Uterus (tissue), 3 donors: ENCODE measurements at regions not wholly inside any gene's neighbourhood (a gene's known extent, or its start where the extent isn't known, plus 50 kb on each side); places are given as distances from the start of the nearest gene placed in this dataset.

Experiments
- DNase-seq, 2 donors: peaks; one replicate each; pipeline ENCODE4 v3.0.0-alpha.2; 2019 to 2020
- H3K27ac ChIP-seq, 2 donors: fragments of 200-600 bp; sonication (generic); 1 replicate in 1 of 2; 2 replicates in 1 of 2; pipeline ENCODE4 v1.5.1; 2016 to 2018
- H3K27me3 ChIP-seq, 2 donors: fragments of 200-600 bp; sonication (generic); one replicate each; pipeline ENCODE4 v1.5.1; 2018 to 2019; ENCODE audit warnings: control low read depth in 1 of 2
- H3K36me3 ChIP-seq, 2 donors: fragments of 200-600 bp; sonication (generic); one replicate each; pipeline ENCODE4 v1.5.1; 2019; ENCODE audit warnings: control low read depth in 1 of 2
- H3K4me1 ChIP-seq, 2 donors: fragments of 200-600 bp; sonication (generic); one replicate each; pipeline ENCODE4 v1.5.1; 2018 to 2019; ENCODE audit warnings: control low read depth in 1 of 2
- H3K4me3 ChIP-seq, 2 donors: fragments of 200-600 bp; sonication (generic); 1 replicate in 1 of 2; 2 replicates in 1 of 2; pipeline ENCODE4 v1.5.1; 2018 to 2019; ENCODE audit warnings: mild to moderate bottlenecking in 1 of 2
- H3K9me3 ChIP-seq, 2 donors: fragments of 200-600 bp; sonication (generic); one replicate each; pipeline ENCODE4 v1.5.1; 2019; ENCODE audit warnings: control low read depth in 1 of 2
- CTCF ChIP-seq, 4 experiments: fragments of 200-600 bp in 2 of 4; fragments of 450-650 bp in 2 of 4; sonication (generic) in 2 of 4; IDR thresholded peaks; one replicate each; pipeline ENCODE4 v1.5.1; 2016 to 2019; ENCODE audit warnings: antibody characterized with exemption in 4 of 4, mild to moderate bottlenecking in 2 of 4, moderate library complexity in 1 of 4
- POLR2A ChIP-seq, 2 donors: fragments of 450-650 bp; IDR thresholded peaks; one replicate each; pipeline ENCODE4 v1.6.1; 2016; ENCODE audit warnings: antibody characterized with exemption in 2 of 2, mild to moderate bottlenecking in 1 of 2, moderate library complexity in 1 of 2
- intact Hi-C: fragments of 100-400 bp; cut with DNase I; formaldehyde crosslinking; loops from one replicate; pipeline ENCODE4 v1.15.1; 2023; ENCODE audit warnings: low total_unique reads
- donor health status: DM: yes; HTN: yes; CAD: no.

GRCh38 chr11:116641561-116642045, 131.2 kb downstream of the BUD13 start:
- intact Hi-C loops: no loop called here
- Histone ChIP-seq H3K36me3 (no peaks in the 10 kb centered on the region), H3K4me3 (no peak overlapping the region), H3K27me3 (no peaks in the 10 kb centered on the region), H3K4me1 (no peaks in the 10 kb centered on the region), H3K9me3 (no peaks in the 10 kb centered on the region), H3K27ac (no peak overlapping the region)
- DNase-seq: peak in 1 of 2 donors; percentile 34
- TF ChIP-seq CTCF (IDR thresholded peaks at IDR 0.05): peak; percentile 54 to 65 (median 62)
- no peak for TF ChIP-seq POLR2A (IDR thresholded peaks at IDR 0.05)

- H3K27me3 ChIP-seq: no peaks in the 10 kb centered on the region
- intact Hi-C loops: no loop called here
- H3K27ac ChIP-seq: no peak overlapping the region
- no peaks in the 10 kb centered on the region for H3K9me3 ChIP-seq
- H3K4me3 ChIP-seq: no peak overlapping the region
- no peak for TF ChIP-seq CTCF (IDR thresholded peaks at IDR 0.05)
- no peak for TF ChIP-seq POLR2A (IDR thresholded peaks at IDR 0.05)
- no peak for DNase-seq
- H3K36me3 ChIP-seq: no peaks in the 10 kb centered on the region
- no peaks in the 10 kb centered on the region for H3K4me1 ChIP-seq
Observed at GRCh38 chr11:116640641-116641402, 132.0 kb downstream of the BUD13 start.

GRCh38 chr11:116638463-116638862, 134.3 kb downstream of the BUD13 start:
- Histone ChIP-seq H3K9me3 (no peaks in the 10 kb centered on the region), H3K4me3 (no peak overlapping the region), H3K27ac (no peak overlapping the region), H3K36me3 (no peaks in the 10 kb centered on the region), H3K4me1 (no peaks in the 10 kb centered on the region), H3K27me3 (no peaks in the 10 kb centered on the region)
- intact Hi-C loops: no loop called here
- no peak for TF ChIP-seq CTCF (IDR thresholded peaks at IDR 0.05)
- no peak for TF ChIP-seq POLR2A (IDR thresholded peaks at IDR 0.05)
- no peak for DNase-seq

- DNase-seq: no peak
- H3K4me1 ChIP-seq: no peaks in the 10 kb centered on the region
- H3K4me3 ChIP-seq: no peak overlapping the region
- no peaks in the 10 kb centered on the region for H3K36me3 ChIP-seq
- no peaks in the 10 kb centered on the region for H3K9me3 ChIP-seq
- no peaks in the 10 kb centered on the region for H3K27me3 ChIP-seq
- TF ChIP-seq POLR2A (IDR thresholded peaks at IDR 0.05) (no peak), CTCF (IDR thresholded peaks at IDR 0.05) (no peak)
- no peak overlapping the region for H3K27ac ChIP-seq
- intact Hi-C loops: no loop called here
Observed at GRCh38 chr11:116637766-116638165, 135.0 kb downstream of the BUD13 start.

GRCh38 chr11:116636341-116636929, 136.4 kb downstream of the BUD13 start:
- no peaks in the 10 kb centered on the region for H3K4me1 ChIP-seq
- H3K27me3 ChIP-seq: no peaks in the 10 kb centered on the region
- no peak for DNase-seq
- H3K9me3 ChIP-seq: no peaks in the 10 kb centered on the region
- H3K27ac ChIP-seq: no peak overlapping the region
- H3K36me3 ChIP-seq: no peaks in the 10 kb centered on the region
- H3K4me3 ChIP-seq: no peak overlapping the region
- intact Hi-C loops: no loop called here
- TF ChIP-seq CTCF (IDR thresholded peaks at IDR 0.05) (no peak), POLR2A (IDR thresholded peaks at IDR 0.05) (no peak)
